ENCODE measurements at regions not wholly inside any gene's neighbourhood (a gene's known extent, or its start where the extent isn't known, plus 50 kb on each side); places are given as distances from the start of the nearest gene placed in this dataset.
"Not testable (repeated sequence)": the region's sequence is repeated elsewhere in the genome, so short reads cannot be mapped to it uniquely, and the experiment has no call there.

DNA sequence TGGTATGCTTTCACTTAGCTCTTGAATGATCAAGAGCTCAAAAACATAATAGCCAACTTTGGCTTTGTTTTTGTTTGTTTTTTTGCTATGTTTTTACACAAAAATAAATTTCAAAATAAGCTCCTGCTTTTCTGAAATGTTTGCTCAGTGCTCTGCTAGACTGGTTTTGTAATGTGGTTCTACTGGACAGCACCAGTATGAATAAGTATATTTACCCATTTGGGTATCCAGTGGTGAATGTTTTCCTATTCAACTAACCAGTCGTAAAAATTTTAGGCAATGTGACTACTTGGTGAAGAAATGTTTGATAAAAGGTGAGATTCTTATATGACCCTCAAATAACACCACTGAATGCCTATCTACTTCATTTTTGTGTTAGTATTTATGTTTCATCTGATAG is 308.6 kb downstream of the PTPRC start:
- no peak for DNase-seq (ENCODE audit: low read depth)
- TF ChIP-seq, protein P1, sequence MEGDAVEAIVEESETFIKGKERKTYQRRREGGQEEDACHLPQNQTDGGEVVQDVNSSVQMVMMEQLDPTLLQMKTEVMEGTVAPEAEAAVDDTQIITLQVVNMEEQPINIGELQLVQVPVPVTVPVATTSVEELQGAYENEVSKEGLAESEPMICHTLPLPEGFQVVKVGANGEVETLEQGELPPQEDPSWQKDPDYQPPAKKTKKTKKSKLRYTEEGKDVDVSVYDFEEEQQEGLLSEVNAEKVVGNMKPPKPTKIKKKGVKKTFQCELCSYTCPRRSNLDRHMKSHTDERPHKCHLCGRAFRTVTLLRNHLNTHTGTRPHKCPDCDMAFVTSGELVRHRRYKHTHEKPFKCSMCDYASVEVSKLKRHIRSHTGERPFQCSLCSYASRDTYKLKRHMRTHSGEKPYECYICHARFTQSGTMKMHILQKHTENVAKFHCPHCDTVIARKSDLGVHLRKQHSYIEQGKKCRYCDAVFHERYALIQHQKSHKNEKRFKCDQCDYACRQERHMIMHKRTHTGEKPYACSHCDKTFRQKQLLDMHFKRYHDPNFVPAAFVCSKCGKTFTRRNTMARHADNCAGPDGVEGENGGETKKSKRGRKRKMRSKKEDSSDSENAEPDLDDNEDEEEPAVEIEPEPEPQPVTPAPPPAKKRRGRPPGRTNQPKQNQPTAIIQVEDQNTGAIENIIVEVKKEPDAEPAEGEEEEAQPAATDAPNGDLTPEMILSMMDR (conservative IDR thresholded peaks at IDR 0.05; ENCODE audit: low read length): no peak
- H3K4me3 ChIP-seq (ENCODE audit: low read length): no peak overlapping the region

DNA sequence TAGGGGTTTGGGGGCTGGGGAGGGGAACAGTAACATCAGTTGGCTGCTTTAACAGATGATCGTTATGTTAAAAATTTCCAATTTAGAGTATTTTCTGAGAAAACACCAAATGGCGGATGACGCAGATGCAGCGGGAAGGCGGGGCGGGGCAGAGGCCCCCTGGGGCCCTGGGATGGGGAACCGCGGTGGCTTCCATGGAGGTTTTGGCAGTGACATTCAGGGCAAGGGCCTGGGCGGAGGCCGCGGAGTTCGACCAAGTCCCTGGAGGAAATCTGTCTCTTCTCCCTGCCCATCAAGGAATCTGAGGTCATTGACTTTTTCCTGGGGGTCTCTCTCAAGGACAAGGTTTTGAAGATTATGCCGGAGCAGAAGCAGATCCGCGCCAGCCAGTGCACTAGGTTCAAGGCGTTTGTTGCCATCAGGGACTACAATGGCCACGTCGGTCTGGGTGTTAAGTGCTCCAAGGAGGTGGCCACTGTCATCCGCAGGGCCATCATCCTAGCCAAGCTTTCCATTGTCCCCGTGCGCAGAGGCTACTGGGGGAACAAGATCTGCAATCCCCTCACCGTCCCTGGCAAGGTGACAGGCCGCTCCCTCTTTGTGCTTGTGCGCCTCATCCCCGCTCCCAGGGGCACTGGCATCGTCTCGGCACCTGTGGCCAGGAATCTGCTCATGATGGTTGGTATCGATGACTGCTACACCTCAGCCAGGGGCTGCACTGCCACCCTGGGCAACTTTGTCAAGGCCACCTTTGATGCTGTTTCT is 310.2 kb downstream of the PTPRC start:
- TF ChIP-seq, protein P1 (conservative IDR thresholded peaks at IDR 0.05; ENCODE audit: low read length): no peak
- no peak for DNase-seq (ENCODE audit: low read depth)
- no peak overlapping the region for H3K4me3 ChIP-seq (ENCODE audit: low read length)

DNA sequence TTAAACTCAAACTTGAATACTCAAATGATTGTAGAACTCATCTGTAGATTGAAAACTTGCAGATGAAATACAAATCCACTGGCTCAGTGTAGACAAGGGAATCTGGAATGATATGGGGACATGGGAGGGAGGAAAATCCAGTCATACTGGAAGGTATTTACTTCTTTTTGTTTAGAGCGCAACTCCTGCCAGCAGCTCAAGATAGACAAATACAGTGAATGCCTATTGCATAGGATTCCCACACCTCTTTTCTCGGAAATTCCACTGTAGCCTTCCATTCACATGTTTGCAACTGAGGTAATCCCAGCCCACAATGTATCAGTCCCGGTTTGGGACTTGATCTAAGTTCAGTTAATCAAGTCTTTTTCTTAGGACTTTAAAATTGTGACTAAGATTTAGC is 311.2 kb downstream of the PTPRC start:
- no peak overlapping the region for H3K4me3 ChIP-seq (ENCODE audit: low read length)
- TF ChIP-seq, protein P1 (conservative IDR thresholded peaks at IDR 0.05; ENCODE audit: low read length): no peak

DNA sequence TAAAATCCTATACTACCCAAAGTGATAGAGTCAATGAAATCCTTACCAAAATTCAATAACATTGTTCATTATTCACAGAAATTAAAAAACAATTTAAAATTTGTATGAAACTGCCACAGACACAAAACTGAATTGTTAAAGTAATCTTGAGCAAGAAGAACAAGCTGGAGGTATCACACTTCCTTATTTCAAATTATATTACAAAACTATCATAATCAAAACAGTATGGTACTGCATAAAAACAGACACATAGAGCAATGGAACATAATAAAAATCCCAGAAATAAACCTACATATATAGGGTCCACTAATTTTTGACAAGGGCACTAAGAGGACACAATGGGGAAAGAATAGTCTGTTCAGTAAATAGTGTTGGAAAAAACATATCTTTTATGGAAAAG is 316.2 kb downstream of the PTPRC start:
- TF ChIP-seq, protein P1 (conservative IDR thresholded peaks at IDR 0.05; ENCODE audit: low read length): no peak
- no peak for DNase-seq (ENCODE audit: low read depth)
- H3K4me3 ChIP-seq (ENCODE audit: low read length): no peak overlapping the region

More for the DNA sequence above, 311.2 kb downstream of the PTPRC start:
- no peak for DNase-seq (ENCODE audit: low read depth)

DNA sequence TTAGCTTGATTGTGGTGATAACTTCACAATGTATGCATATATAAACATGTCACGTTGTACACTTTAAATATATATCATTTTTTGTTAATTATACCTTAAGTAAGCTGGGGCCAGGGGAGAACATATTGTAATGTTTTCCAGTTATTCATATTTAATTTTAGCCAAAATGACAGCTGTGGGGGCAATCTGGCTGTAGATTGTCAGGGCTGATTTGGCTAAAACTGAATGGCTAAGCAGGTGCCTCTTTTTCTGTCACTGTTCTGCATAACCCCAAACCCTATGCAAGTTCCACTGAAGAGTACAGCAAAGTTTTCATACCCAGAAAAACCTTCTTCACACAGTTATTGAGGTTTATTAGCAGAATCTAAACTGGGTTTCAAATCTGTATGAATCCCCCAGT is 318.2 kb downstream of the PTPRC start:
- TF ChIP-seq, protein P1 (conservative IDR thresholded peaks at IDR 0.05; ENCODE audit: low read length): no peak
- H3K4me3 ChIP-seq (ENCODE audit: low read length): no peak overlapping the region
- DNase-seq (ENCODE audit: low read depth): no peak

DNA sequence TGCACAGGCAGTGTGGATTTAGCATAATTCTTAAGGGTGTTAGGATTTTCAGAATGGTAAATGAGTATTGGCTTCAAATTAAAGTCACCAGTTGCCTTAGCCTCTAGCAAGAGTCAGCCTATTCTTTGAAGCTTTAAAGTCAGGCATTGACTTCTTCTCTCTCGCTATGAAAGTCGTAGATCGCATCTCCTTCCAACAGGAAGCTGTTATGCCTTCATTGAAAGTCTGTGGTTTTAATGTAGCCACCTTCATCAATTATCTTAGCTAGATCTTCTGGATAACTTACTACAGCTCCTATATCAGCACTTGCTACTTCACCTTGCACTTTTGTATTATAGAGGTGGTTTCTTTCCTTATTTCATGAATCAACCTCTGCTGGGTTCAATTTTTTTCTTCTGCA is 320.2 kb downstream of the PTPRC start:
- no peak for DNase-seq (ENCODE audit: low read depth)
- no peak overlapping the region for H3K4me3 ChIP-seq (ENCODE audit: low read length)
- TF ChIP-seq, protein P1 (conservative IDR thresholded peaks at IDR 0.05; ENCODE audit: low read length): no peak

DNA sequence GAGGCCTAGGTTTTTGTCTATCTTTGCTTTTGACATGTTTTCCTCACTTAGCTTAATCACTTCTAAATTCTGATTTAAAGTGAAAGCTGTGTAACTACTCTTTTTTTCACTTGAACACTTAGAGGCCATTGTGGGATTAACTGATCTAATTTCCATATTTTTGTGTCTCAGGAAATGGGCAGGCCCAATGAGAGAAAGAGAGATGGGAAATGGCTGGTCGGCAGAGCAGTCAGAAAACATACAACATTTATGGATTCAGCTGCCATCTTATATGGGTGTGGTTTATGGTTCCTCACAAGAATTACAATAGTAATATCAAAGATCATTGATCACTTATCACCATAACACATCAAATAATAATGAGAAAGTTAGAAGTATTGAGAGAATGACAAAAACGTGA is 320.8 kb downstream of the PTPRC start:
- H3K4me3 ChIP-seq (ENCODE audit: low read length): no peak overlapping the region
- TF ChIP-seq, protein P1 (conservative IDR thresholded peaks at IDR 0.05; ENCODE audit: low read length): no peak
- DNase-seq (ENCODE audit: low read depth): no peak

DNA sequence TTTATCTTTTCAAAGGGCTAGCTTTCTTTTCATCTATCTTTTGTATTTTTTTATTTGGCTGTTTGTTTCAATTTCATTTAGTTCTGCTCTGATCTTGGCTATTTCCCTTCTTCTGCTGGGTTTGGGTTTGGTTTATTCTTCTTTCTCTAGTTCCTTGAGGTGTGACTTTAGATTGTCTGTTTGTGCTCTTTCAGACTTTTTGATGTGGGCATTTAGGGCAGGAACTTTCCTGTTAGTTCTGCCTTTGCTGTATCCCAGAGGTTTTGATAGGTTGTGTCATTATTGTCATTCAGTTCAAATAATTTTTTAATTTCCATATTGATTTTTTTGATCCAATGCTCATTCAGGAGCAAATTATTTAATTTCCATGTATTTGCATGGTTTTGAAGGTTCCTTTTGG is 325.0 kb downstream of the PTPRC start:
- not testable (repeated sequence) for DNase-seq (ENCODE audit: low read depth); H3K4me3 ChIP-seq (ENCODE audit: low read length)

Data from AG10803 (cell line).